B cell (primary cell): ENCODE measurements at regions not wholly inside any gene's neighbourhood (a gene's known extent, or its start where the extent isn't known, plus 50 kb on each side); places are given as distances from the start of the nearest gene placed in this dataset.

Source experiments
- CTCF ChIP-seq: fragments of 200-600 bp; IDR thresholded peaks from one replicate; pipeline ENCODE4 v1.8.0; 2022; ENCODE audit warnings: antibody characterized with exemption, mild to moderate bottlenecking
- EZH2 ChIP-seq: IDR thresholded peaks from 2 replicates; pipeline ENCODE4 v1.6.1; 2012; ENCODE audit warnings: borderline replicate concordance, low read depth, mild to moderate bottlenecking, moderate library complexity, low read length; ENCODE audit not compliant: insufficient read depth, poor library complexity, severe bottlenecking

- TF ChIP-seq CTCF (no peak), EZH2 (no peak)
Measured at GRCh38 chr2:175624211-175624761, 377.8 kb downstream of the LNPK start.
